HepG2 (cell line): ENCODE measurements at regions not wholly inside any gene's neighbourhood (a gene's known extent, or its start where the extent isn't known, plus 50 kb on each side); places are given as distances from the start of the nearest gene placed in this dataset.

ENCODE experiments used
- ATAC-seq: fragments of 200-7000 bp; cut with Tn5 transposase; 3 replicates; pipeline ENCODE4 v1.9.1; 2020; ENCODE audit warnings: mild to moderate bottlenecking, moderate library complexity
- BruUV-seq: library from RNA; stranded (reverse); fragments of 400-500 nt; replicated peaks from 2 replicates; lab custom pipeline; 2021; lab: Mats Ljungman, UMichigan
- CTCF ChIA-PET: fragments of 300-600 bp; formaldehyde crosslinking; extraction: SDS; loops from one replicate; lab custom pipeline; 2021; ENCODE audit warnings: low total read pairs, inconsistent platforms, low intra/inter-chr PET ratio; lab: Yijun Ruan, JAX
- POLR2A ChIA-PET: fragments of 350-600 bp; sonication (Branson Sonifier 250); formaldehyde crosslinking; loops from one replicate; lab custom pipeline; 2020; ENCODE audit warnings: antibody characterized with exemption, inconsistent platforms; lab: Yijun Ruan, JAX
- DNase-seq: peaks from one replicate; pipeline ENCODE4 v3.0.0-alpha.2; 2015; ENCODE audit warnings: low spot score
- FAIRE-seq: peaks from 3 replicates; lab custom pipeline; 2011; peaks lifted over from hg19 to GRCh38; lab: Jason Lieb, UNC
- H2AFZ ChIP-seq: one replicate; pipeline ENCODE4 v1.6.1; 2011; ENCODE audit warnings: low read length, inconsistent platforms
- H3K27ac ChIP-seq: fragments of 300-600 bp; 3 replicates; pipeline ENCODE4 v1.8.0; 2011; ENCODE audit warnings: mixed run types, mild to moderate bottlenecking, mixed read lengths, low read length, inconsistent platforms; ENCODE audit not compliant: insufficient read depth; ENCODE audit errors: extremely low read length
- H3K27me3 ChIP-seq, 2 experiments: fragments of 200-600 bp in 1 of 2; 2 replicates in 1 of 2; 3 replicates in 1 of 2; pipeline versions ENCODE4 v1.6.0 to v1.8.0; 2011; ENCODE audit warnings: low read length in 2 of 2, mild to moderate bottlenecking in 2 of 2, moderate library complexity in 2 of 2, inconsistent platforms in 1 of 2; ENCODE audit not compliant: insufficient read depth in 2 of 2, control insufficient read depth in 1 of 2
- H3K36me3 ChIP-seq, 2 experiments: fragments of 200-600 bp in 1 of 2; replicated peaks in 1 of 2; 2 replicates in 1 of 2; 3 replicates in 1 of 2; pipeline versions ENCODE4 v1.5.1 to v1.8.0; 2011; ENCODE audit warnings: low read length in 2 of 2, inconsistent platforms in 1 of 2; ENCODE audit not compliant: insufficient read depth in 2 of 2, control insufficient read depth in 1 of 2
- H3K4me1 ChIP-seq: 2 replicates; pipeline ENCODE4 v1.5.1; 2012; ENCODE audit warnings: low read length, inconsistent platforms; ENCODE audit not compliant: insufficient read depth
- H3K4me2 ChIP-seq: 2 replicates; pipeline ENCODE4 v1.6.0; 2011; ENCODE audit warnings: low read depth, low read length, inconsistent platforms
- H3K4me3 ChIP-seq, 3 experiments: fragments of 200-600 bp in 1 of 3; sonication (generic), shearing (Covaris generic) in 1 of 3; replicated peaks in 1 of 3; 2 replicates each; pipeline ENCODE4 v1.5.1; 2011 to 2016; ENCODE audit warnings: low read length in 3 of 3, inconsistent platforms in 2 of 3, low read depth in 2 of 3, mild to moderate bottlenecking in 2 of 3, control low read depth in 1 of 3, mixed read lengths in 1 of 3; ENCODE audit not compliant: insufficient read depth in 1 of 3
- H3K79me2 ChIP-seq: one replicate; pipeline ENCODE4 v1.6.1; 2011; ENCODE audit warnings: low read length, inconsistent platforms; ENCODE audit not compliant: insufficient read depth
- H3K9ac ChIP-seq: 2 replicates; pipeline ENCODE4 v1.6.0; 2011; ENCODE audit warnings: mild to moderate bottlenecking, low read depth, low read length, inconsistent platforms; ENCODE audit not compliant: insufficient read depth
- H3K9me3 ChIP-seq: 2 replicates; pipeline ENCODE4 v1.5.1; 2012; ENCODE audit warnings: mild to moderate bottlenecking, low read length
- H4K20me1 ChIP-seq: 2 replicates; pipeline ENCODE4 v1.6.0; 2011; ENCODE audit warnings: inconsistent platforms, mild to moderate bottlenecking, low read length, moderate library complexity; ENCODE audit not compliant: insufficient read depth
- CEBPB ChIP-seq: IDR thresholded peaks from 2 replicates; pipeline ENCODE4 v1.6.1; 2011; ENCODE audit warnings: low read depth, low read length, improper control_type of control experiment, borderline replicate concordance
- CEBPG ChIP-seq: IDR thresholded peaks from 2 replicates; pipeline ENCODE4 v1.6.1; 2016
- CHD4 ChIP-seq: fragments of 200-600 bp; sonication (generic); IDR thresholded peaks from 2 replicates; pipeline ENCODE4 v1.7.0; 2017; ENCODE audit warnings: mild to moderate bottlenecking, low read length, borderline replicate concordance
- MAX ChIP-seq: IDR thresholded peaks from 2 replicates; pipeline ENCODE4 v1.6.1; 2012; ENCODE audit warnings: inconsistent platforms
- MTA1 ChIP-seq: sonication (generic); formaldehyde crosslinking; IDR thresholded peaks from 2 replicates; pipeline ENCODE4 v1.4.0; 2020; ENCODE audit warnings: missing genetic modification reagents, mild to moderate bottlenecking, borderline replicate concordance
- PBX2 ChIP-seq: IDR thresholded peaks from 2 replicates; pipeline ENCODE4 v1.6.1; 2016; ENCODE audit warnings: control low read depth
- POLR2A ChIP-seq, 2 experiments: IDR thresholded peaks; 2 replicates each; pipeline ENCODE4 v1.6.1; 2011; ENCODE audit warnings: low read depth in 2 of 2, low read length in 2 of 2, mild to moderate bottlenecking in 1 of 2, moderate library complexity in 1 of 2; ENCODE audit not compliant: insufficient read depth in 1 of 2
- RXRA ChIP-seq: sonication (generic); formaldehyde crosslinking; IDR thresholded peaks from 2 replicates; pipeline ENCODE4 v1.5.1; 2020; ENCODE audit warnings: missing genetic modification reagents
- TERF1 ChIP-seq: sonication (generic); formaldehyde crosslinking; IDR thresholded peaks from 2 replicates; pipeline ENCODE4 v1.8.0; 2022; ENCODE audit warnings: mild to moderate bottlenecking, missing genetic modification reagents, moderate library complexity
- ZNF574 ChIP-seq: sonication (generic); formaldehyde crosslinking; IDR thresholded peaks from 2 replicates; pipeline ENCODE4 v1.4.0; 2020; ENCODE audit warnings: missing genetic modification reagents
- ZNF770 ChIP-seq: sonication (generic); formaldehyde crosslinking; IDR thresholded peaks from 2 replicates; pipeline ENCODE4 v1.5.0; 2020; ENCODE audit warnings: mild to moderate bottlenecking, missing genetic modification reagents
- ZNF792 ChIP-seq: IDR thresholded peaks from 2 replicates; pipeline ENCODE4 v1.6.1; 2016
- WGBS: methylation state at CpG from one replicate; pipeline ENCODE4 v1.1.6; 2017; ENCODE audit warnings: low lambda C conversion rate; 5-methylcytosine and 5-hydroxymethylcytosine counted together
- in situ Hi-C: cut with HindIII; loops from 2 replicates; pipeline ENCODE4 v1.10.0; 2017; ENCODE audit warnings: low pct_unique_long_range_greater_than_20kb; ENCODE audit not compliant: extremely low pct_ligation_motif_present
- intact Hi-C: fragments of 100-400 bp; cut with micrococcal nuclease; formaldehyde crosslinking; loops from one replicate; pipeline ENCODE4 v1.10.0; 2022; ENCODE audit not compliant: unreplicated experiment

- TF ChIP-seq ZNF770 (no peak), CHD4 (no peak)
Measured at GRCh38 chr3:41106691-41107090, 92.6 kb upstream of the CTNNB1 start (continued).

GRCh38 chr3:41111011-41111410 is 88.3 kb upstream of the CTNNB1 start:
- FAIRE-seq (no peak), ATAC-seq (peak; percentile 69)
- POLR2A ChIA-PET: no interaction called here

More at GRCh38 chr3:41111011-41111410, 88.3 kb upstream of the CTNNB1 start:
- Histone ChIP-seq H3K27me3 (no peaks in the 10 kb centered on the region), H3K4me3 (no peak overlapping the region), H3K79me2 (no peaks in the 10 kb centered on the region), H3K4me1 (peaks cover 33% of the 10 kb centered on the region), H3K9ac (no peak overlapping the region), H3K36me3 (no peaks in the 10 kb centered on the region), H3K27ac (no peak overlapping the region), H3K4me2 (0 out of 2 replicates have a peak overlapping the region, but pooled peaks have one; percentile 5), H2AFZ (no peak overlapping the region), H4K20me1 (no peaks in the 10 kb centered on the region), H3K9me3 (no peaks in the 10 kb centered on the region)
- CTCF ChIA-PET: no interaction called here
- no TSS peak for BruUV-seq
- no peak for TF ChIP-seq PBX2 (CRISPR knock-in tag)
- 0 out of 2 replicates have a peak, but pooled peaks have one; percentile 18 for TF ChIP-seq CEBPG (CRISPR knock-in tag)
- TF ChIP-seq MAX: 0 out of 2 replicates have a peak, but pooled peaks have one; percentile 23
- TF ChIP-seq TERF1 (CRISPR knock-in tag): 0 out of 2 replicates have a peak, but pooled peaks have one; percentile 55
- no peak for TF ChIP-seq MTA1
- no peak for TF ChIP-seq ZNF792 (CRISPR knock-in tag)
- TF ChIP-seq POLR2A (IDR thresholded peaks at IDR 0.05; ENCODE audit: insufficient read depth in 1 of 2, low read depth in 2 of 2, low read length in 2 of 2): no peak
- TF ChIP-seq RXRA (CRISPR knock-in tag): no peak
- peak; percentile 7; the same call in 1 of the 2 replicates for TF ChIP-seq CEBPB
- no peak for TF ChIP-seq ZNF574 (CRISPR knock-in tag)
- WGBS: 4% methylated on average over 2 of the region's 2 CpGs
- peak; percentile 13 for DNase-seq
- in situ Hi-C loops (no loop called here), intact Hi-C loops (no loop called here)
